NCI-H187 treated with DMSO at 0.1 percent for 48 hours (cell line): ENCODE measurements at regions not wholly inside any gene's neighbourhood (a gene's known extent, or its start where the extent isn't known, plus 50 kb on each side); places are given as distances from the start of the nearest gene placed in this dataset.
"Not testable (repeated sequence)": the region's sequence is repeated elsewhere in the genome, so short reads cannot be mapped to it uniquely, and the experiment has no call there.

Experiments
- DNase-seq: peaks from one replicate; lab custom pipeline; 2025; lab: John Stamatoyannopoulos, UW

DNA sequence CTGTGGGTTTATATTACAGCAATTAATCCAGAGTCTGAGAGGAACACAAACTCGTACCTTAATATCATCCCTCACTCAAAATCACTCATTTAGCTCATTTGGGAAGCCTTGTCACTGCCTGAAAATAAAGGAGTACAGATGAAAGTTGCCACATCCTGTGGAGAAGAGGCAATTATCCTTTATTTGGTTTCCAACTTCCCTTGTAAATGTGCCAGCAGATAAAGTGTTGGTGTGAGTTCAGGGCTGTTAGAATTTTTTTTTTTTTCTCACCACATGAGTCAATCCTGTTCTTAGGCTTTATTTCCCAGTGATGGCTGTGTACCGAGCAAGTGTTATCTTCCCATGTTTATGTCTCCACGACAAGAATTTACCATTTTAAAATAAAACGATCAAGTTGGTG is 99.0 kb upstream of the SMIM30 start:
- no peak for DNase-seq

DNA sequence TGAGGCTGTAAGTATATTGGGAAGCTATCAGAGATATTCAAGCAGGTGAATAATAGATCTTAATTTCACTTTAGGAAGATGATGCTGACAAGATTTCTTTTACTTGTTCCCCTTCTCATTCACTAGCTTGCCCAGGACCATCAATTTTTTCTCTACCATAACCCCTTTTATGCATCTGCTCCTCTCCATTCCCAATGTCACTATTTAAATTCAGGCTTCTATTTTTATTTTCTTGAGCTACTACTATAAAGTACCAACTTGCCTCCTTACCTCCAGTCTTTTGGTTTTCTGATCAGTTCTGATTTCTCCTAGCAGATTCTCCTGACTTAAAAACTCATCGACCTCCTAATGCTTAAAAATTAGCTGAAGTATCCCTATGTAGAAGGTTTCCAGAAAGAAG is 97.7 kb upstream of the SMIM30 start:
- no peak for DNase-seq

DNA sequence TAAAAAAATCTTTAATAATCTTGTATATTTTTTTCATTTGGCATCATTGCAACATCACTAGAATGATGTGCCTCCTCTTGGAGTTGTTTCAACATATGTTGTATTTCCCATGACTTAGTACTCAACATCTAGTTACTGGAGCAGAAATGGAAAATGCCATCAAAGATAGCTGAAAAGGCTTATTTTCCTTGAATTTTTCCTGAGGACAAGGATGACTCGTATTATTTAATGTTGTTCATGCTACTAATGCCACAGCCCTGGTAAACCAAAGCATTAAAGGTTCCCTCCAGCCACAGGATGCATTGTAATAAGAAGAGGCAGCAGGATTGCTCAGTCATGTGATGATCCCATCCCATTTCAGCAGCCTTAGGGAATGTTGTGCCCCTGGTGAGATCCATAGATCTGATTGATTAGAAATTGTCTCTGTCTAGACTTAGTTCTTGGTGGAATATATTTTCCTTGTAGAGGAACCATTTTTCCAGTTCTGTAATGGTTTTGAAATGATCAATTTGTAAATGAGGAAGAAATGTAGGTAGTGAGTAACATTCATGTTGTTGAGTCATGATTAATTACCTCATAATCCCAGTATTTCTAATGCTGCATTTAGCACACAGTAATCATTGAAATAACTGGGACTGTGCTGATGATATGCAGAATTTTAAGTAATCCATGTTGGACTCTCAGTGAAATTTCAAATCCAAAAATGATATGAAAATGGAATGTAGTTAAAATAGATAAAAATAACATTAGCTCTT is 91.3 kb upstream of the SMIM30 start:
- no peak for DNase-seq

DNA sequence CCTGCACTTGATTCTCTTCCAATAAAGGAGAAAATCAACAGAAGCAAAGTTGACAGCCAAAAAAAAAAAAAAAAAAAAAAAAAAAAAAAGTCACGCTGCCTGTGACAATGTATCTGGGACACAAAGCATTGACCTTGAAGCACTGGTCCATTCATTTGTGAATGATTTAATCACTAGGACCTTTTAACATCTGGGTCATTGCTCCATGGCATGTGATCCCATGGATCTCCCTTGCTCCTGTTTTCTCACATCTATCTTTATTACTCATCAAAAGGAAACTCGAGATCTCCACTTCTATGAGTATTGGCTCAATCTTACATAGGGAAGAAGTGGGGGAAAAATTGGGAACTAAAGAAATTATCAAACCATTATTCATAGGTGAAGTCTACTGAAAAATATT is 89.6 kb upstream of the SMIM30 start:
- no peak for DNase-seq

DNA sequence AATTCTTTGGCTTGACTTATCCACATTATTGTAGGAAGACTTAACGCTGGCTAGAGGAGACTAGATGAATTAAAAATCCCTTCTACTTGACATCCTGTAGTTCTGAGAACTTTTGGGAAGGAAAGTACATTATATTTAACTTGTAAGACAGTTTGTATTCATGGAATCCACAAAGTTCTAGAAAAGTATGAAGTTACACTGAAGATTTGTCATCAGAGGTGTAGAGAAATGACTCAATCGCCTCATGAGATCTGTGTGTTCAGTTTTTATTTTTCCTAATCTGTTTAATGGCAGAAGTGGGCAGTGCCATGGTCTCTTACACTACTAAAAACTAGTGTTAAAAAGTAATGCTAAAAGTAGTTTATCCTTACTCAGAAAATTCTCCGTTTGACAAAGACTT is 89.1 kb upstream of the SMIM30 start:
- no peak for DNase-seq

DNA sequence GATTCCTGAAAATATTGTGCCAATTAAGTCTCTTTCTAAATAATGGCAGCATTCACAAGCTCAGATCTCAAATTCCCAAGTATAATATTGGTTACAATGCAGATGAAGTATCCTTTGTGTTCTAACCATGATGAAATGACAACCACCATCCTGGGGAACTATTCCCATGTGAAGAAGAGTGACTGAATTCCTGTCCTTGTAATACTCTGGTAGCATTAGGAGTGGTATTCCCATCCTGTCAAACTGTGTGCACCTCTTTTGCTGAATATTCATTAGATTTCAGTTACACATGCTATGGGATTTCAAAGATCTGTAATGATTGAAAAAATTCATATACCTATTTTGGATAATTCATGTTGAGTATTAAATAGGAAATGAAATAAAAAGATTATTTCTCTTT is 86.1 kb upstream of the SMIM30 start:
- DNase-seq: no peak

DNA sequence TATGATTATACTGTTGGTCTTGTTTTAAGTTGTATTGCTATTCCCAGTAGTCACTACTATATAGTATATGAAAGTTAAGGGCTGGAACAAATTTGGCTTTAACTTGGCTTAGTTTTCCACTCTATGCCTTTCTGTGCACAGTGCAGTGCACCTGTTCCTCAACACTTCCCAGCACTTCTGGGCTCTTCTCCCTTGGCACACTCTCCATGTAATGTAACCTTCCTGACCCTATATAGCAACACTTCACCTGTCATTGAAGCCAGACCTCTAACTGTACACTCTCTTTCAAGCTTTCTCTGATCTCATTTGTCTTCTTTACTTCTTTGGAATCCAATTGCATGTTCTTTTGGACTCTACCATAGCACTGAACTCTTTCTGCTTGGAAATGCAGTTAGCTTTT is 83.9 kb upstream of the SMIM30 start:
- peak; percentile 83 for DNase-seq

DNA sequence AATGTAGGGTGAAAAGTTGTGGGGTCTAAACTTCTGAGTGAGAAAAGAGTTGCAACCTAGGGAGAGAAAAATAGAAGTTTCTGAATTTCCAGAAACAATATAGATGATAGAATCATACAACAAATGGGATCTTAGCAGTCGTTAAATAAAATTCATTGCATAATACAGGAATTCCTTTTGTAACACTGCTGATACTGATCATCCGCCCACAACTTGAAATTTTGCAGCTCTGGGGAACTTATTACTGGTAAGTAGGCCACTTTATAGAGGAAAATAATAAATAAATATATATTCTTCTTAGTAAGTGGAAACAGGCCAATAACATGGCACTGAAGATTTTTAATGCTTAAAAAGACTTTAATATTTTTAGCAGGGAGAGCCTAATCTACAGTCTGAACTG is 81.9 kb upstream of the SMIM30 start:
- no peak for DNase-seq

DNA sequence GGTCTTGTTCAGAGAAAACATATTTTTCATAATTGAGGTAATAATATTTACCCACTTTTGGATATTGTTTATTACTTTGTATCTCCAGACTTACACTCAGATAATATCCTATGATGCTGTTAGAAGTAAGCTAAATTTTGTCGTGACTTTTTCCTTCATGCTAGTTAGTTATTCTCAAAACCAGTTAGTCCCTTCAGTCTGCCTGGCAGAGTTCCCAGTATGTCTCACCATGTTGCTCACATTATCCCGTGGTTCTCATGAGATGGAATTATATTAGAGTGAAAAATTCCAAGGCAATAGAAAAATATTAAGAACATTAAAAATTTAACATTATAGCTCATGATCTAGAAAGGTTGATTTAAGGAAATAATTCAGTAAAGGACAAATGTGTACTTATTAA is 81.5 kb upstream of the SMIM30 start:
- DNase-seq: no peak

DNA sequence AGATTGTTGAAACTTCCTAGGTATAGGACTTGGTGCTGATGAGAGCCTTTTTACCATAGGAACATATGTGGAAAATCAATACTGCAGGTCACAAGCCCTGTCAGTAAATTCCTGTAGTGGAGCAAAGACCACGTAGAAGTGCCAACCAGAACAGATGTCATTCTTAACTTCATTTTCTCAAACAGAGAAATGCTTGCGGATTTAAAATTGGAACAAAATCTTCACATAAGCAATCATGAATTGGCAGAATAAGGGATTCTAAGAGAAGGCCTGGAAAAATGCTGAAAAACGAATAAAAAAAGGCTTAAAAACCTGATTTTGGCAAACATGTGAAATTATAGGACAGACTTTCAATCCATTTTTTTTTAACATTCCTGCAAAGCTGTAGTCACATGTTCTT is 80.8 kb upstream of the SMIM30 start:
- DNase-seq: no peak

DNA sequence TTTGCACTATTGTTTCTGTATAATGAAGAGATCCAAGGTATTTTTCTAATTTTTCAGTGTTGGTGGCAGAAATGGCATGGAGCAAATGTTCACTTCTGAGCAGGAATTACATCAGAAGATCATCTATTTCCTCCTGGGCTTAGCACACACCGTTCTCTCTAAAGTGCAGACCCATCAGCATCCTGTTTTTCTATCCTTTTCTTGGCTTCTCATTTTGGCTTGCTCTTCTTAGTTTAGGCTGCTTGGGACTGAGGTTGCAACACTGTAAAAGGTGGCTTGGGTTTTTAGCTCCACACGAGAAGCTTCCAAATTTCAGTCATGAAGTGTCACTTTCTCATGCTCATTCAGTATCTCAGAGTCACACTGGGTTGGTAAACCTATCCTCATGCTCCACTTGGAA is 79.9 kb upstream of the SMIM30 start:
- no peak for DNase-seq

DNA sequence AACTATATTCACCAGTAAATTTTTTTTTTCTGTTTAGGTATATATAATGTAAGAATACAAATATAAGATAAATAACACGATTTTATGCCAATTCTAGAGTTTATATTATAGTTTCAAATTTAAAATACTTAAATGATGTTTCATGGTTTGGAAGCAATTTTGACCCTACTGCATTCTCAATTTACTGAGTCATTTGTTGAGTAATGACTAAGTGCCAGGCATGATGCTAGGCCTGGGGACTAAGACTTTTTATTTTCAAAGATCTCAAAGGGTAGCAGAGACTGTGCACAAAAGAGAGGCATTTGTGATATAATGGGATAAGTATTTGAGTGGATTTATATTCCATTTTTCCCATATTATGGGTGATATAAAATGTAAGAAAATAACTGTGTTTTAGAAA is 78.9 kb upstream of the SMIM30 start:
- DNase-seq: no peak

DNA sequence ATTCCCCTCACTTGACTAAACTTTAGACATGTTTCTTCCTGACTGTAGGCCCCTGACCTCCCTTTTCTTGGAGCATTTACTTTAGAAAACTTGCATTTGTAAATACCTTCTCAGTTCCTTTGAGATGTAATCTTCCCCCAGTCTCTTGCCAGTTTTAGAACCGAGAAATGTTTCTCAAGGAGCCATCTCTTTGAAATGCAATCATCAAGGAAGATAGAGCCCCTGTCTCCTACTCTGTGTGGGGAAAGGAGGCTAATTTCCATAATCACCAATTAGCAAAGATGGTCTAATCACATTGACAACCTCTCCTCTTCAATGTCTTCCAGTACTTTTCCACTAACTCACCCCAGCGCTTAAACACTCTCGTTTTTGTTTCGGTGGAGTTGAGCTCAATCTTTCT is 70.0 kb upstream of the SMIM30 start:
- DNase-seq: no peak

DNA sequence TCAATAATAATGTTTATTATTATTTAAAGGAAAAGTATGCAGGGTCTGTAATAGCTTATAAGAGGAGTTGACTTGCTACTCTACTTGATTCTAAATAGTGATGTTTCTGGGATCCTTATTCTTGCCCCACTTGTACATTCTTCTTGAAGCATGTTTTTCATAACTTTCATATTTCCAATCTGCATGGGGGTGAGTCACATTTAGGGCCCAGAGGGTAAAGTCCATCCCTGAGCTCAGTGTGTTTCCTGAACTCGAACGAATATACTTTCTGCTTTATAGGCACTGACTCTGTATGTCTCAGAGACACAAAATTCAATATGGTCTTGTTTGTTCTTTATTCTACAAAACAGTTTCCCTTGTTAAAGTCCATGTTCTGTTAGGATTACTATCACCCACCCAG is 61.0 kb upstream of the SMIM30 start:
- DNase-seq: no peak

DNA sequence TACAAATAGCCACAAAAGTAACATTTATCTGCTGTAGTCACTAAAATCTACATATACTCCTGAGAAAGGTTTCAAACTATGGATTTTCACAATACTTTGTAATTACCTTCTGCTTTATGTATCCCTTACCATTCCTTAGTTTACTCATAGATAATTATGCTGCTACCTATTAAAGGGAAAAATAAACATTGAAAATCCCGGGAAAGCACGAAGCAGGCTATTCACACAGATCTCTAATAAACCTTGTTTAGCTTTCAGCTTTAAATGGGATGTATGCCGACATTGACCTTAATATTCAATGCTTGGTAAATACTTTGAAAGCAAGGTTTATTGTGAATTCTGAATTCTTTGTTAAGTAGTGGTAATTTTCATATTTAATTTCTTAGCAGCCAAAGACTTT is 58.5 kb upstream of the SMIM30 start:
- no peak for DNase-seq

DNA sequence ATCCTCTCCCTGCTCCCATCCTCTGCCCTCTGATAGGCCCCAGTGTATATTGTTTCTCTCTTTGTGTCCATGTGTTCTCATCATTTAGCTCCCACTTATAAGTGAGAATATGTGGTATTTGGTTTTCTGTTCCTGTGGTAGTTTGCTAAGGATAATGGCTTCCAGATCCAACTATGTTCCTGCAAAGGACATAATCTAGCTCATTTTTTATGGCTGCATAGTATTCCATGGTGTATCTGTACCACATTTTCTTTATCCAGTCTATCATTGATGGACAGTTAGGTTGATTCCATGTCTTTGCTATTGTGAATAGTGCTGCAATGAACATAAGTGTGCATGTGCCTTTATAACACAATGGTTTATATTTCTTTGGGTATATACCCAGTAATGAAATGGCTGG is 57.8 kb upstream of the SMIM30 start:
- not testable (repeated sequence) for DNase-seq

DNA sequence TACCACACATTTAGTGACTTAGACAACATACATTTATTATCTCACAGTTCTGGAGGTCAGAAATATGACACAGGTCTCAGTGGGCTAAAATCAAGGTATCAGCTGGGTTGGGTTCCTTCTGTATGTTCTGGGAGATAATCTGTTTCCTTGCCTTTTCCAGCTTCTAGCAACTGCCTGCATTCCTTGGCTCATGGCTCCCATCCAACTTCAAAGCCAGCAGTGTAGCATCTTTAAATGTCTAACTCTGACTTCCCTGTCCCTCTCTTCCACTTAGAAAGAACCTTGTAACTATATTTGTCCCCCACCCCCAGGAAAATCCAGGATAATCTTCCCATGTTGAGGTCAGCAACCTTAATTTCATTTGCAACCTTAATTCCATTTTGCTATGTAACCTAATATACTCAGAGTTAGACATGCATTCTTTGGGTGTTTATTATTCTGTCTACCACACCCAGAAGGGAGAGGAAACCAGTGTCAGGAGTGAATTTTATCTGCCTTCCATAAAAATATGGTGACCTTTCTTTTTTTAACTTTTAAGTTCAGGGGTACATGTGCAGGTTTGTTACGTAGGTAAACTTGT is 57.3 kb upstream of the SMIM30 start:
- no peak for DNase-seq

DNA sequence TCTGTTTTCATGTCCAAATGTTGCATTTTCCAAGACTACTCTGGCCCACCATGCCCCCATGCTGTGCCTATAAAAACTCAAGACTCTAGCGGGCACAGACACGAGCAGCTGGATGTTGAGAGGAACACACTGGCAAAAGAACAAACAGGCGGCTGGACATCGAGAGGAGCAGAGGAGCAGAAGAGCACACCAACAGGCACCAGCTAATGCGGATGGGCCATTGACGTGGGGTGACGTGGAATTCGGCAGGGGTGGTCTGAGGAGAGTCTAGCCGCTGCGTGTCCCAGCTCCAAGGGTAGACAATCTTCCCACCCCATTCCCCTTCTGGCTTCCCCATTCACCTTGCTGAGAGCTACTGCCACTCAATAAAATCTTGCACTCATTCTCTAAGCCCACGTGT is 54.4 kb upstream of the SMIM30 start:
- DNase-seq: no peak

DNA sequence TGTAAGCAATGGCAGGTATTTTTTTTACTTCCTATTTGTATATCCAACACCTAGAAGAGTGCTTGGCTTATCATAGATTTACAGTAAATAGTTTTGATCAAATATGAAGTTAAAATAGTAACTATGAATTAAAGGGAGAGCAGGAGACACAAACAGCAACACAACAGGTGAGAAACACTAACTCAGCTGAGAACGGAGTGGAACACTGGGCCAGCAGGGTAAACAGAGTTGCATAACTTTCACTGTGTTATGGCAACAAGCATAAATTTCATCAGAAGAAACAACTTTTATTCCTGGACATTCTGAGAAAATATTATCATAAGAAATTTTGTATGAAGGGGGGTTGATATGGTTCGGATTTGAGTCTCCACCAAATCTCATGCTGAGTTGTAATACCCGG is 52.2 kb upstream of the SMIM30 start:
- no peak for DNase-seq
